SK-N-SH treated with all-trans-retinoic acid at 6 μM for 48 hours (cell line): ENCODE measurements at regions not wholly inside any gene's neighbourhood (a gene's known extent, or its start where the extent isn't known, plus 50 kb on each side); places are given as distances from the start of the nearest gene placed in this dataset.

Source experiments
- ARNTL ChIP-seq: fragments of 450-650 bp; formaldehyde crosslinking; IDR thresholded peaks from 2 replicates; pipeline ENCODE4 v1.5.0; 2020; ENCODE audit warnings: low read depth, mild to moderate bottlenecking, moderate library complexity, borderline replicate concordance
- CREB5 ChIP-seq: fragments of 250-450 bp; sonication (Bioruptor Pico); IDR thresholded peaks from 2 replicates; pipeline ENCODE4 v1.5.1; 2020; ENCODE audit warnings: low read depth, mild to moderate bottlenecking, moderate library complexity
- CSDC2 ChIP-seq: fragments of 250-450 bp; sonication (Bioruptor Pico); IDR thresholded peaks from 2 replicates; pipeline ENCODE4 v1.5.0; 2020; ENCODE audit warnings: mild to moderate bottlenecking, moderate library complexity
- OSR1 ChIP-seq: fragments of 250-450 bp; sonication (Bioruptor Pico); IDR thresholded peaks from 2 replicates; pipeline ENCODE4 v1.8.0; 2022; ENCODE audit warnings: moderate library complexity, mild to moderate bottlenecking, inconsistent platforms
- PATZ1 ChIP-seq: fragments of 250-450 bp; sonication (Bioruptor Pico); IDR thresholded peaks from 2 replicates; pipeline ENCODE4 v1.8.0; 2020; ENCODE audit warnings: mild to moderate bottlenecking, moderate library complexity, borderline replicate concordance
- TCF4 ChIP-seq: fragments of 250-450 bp; sonication (Bioruptor Pico); IDR thresholded peaks from 2 replicates; pipeline ENCODE4 v1.8.0; 2021; ENCODE audit warnings: mild to moderate bottlenecking, moderate library complexity, borderline replicate concordance
- TSHZ2 ChIP-seq: fragments of 250-450 bp; sonication (Bioruptor Pico); IDR thresholded peaks from 2 replicates; pipeline ENCODE4 v1.5.0; 2020; ENCODE audit warnings: mild to moderate bottlenecking, moderate library complexity
- ZFP3 ChIP-seq: fragments of 250-450 bp; sonication (Bioruptor Pico); IDR thresholded peaks from 2 replicates; pipeline ENCODE4 v1.5.0; 2020; ENCODE audit warnings: mild to moderate bottlenecking, moderate library complexity
- ZFP30 ChIP-seq: fragments of 450-650 bp; formaldehyde crosslinking; IDR thresholded peaks from 2 replicates; pipeline ENCODE4 v1.5.0; 2022; ENCODE audit warnings: mild to moderate bottlenecking, moderate library complexity
- ZNF565 ChIP-seq: fragments of 450-650 bp; formaldehyde crosslinking; conservative IDR thresholded peaks from 2 replicates; pipeline ENCODE4 v1.5.0; 2020; ENCODE audit warnings: low read depth, mild to moderate bottlenecking, moderate library complexity
- ZNF70 ChIP-seq: fragments of 450-650 bp; formaldehyde crosslinking; IDR thresholded peaks from 2 replicates; pipeline ENCODE4 v1.5.0; 2020; ENCODE audit warnings: mild to moderate bottlenecking, moderate library complexity

GRCh38 chr3:194057570-194058188 is 78.3 kb upstream of the HES1 start:
- no peak for TF ChIP-seq TSHZ2
- no peak for TF ChIP-seq ZFP30 (CRISPR knock-in tag)
- no peak for TF ChIP-seq ZNF565 (CRISPR knock-in tag)
- TF ChIP-seq ZNF70 (CRISPR knock-in tag) = no peak
- no peak for TF ChIP-seq ZFP3 (CRISPR knock-in tag)
- no peak for TF ChIP-seq OSR1 (CRISPR knock-in tag)
- TF ChIP-seq PATZ1 (CRISPR knock-in tag) = no peak
- no peak for TF ChIP-seq CSDC2 (CRISPR knock-in tag)
- no peak for TF ChIP-seq ARNTL (CRISPR knock-in tag)
- no peak for TF ChIP-seq CREB5 (CRISPR knock-in tag)
- no peak for TF ChIP-seq TCF4 (CRISPR knock-in tag)
